ENCODE measurements at regions not wholly inside any gene's neighbourhood (a gene's known extent, or its start where the extent isn't known, plus 50 kb on each side); places are given as distances from the start of the nearest gene placed in this dataset.

DNA sequence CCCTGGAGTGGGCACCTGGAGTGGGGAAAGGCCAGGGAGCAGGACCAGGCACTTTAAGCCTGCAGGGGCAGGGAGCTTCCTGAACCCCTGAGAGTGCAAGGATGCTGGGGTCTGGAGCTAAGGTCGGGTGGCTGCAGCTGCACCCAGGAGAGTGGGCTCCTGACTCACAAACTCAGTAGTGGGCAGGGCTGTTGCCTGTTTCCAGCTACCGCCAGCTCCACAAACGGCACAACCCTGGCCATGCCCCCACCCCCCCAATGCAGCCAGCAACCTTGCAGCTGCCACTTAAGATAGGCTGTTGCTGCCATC is 688.8 kb downstream of the NYAP2 start:
- no peak overlapping the region for H3K4me3 ChIP-seq (ENCODE audit: low read depth in 2 of 2, low read length in 2 of 2)
- in situ Hi-C loops (cut with HindIII; ENCODE audit: low pct_unique_long_range_greater_than_20kb, low sequenced_read_pairs), result no loop called here
- no TSS peak for BruUV-seq (replicated peaks)
- POLR2A ChIA-PET, result no interaction called here
- TF ChIP-seq SIN3A (IDR thresholded peaks at IDR 0.05; ENCODE audit: borderline replicate concordance, insufficient read depth, low read depth, low read length) (no peak), POLR2AphosphoS5 (IDR thresholded peaks at IDR 0.05; ENCODE audit: low read depth, low read length) (no peak), TCF7L2 (IDR thresholded peaks at IDR 0.05; ENCODE audit: low read depth, low read length) (no peak)
- TF ChIP-seq, protein P1, sequence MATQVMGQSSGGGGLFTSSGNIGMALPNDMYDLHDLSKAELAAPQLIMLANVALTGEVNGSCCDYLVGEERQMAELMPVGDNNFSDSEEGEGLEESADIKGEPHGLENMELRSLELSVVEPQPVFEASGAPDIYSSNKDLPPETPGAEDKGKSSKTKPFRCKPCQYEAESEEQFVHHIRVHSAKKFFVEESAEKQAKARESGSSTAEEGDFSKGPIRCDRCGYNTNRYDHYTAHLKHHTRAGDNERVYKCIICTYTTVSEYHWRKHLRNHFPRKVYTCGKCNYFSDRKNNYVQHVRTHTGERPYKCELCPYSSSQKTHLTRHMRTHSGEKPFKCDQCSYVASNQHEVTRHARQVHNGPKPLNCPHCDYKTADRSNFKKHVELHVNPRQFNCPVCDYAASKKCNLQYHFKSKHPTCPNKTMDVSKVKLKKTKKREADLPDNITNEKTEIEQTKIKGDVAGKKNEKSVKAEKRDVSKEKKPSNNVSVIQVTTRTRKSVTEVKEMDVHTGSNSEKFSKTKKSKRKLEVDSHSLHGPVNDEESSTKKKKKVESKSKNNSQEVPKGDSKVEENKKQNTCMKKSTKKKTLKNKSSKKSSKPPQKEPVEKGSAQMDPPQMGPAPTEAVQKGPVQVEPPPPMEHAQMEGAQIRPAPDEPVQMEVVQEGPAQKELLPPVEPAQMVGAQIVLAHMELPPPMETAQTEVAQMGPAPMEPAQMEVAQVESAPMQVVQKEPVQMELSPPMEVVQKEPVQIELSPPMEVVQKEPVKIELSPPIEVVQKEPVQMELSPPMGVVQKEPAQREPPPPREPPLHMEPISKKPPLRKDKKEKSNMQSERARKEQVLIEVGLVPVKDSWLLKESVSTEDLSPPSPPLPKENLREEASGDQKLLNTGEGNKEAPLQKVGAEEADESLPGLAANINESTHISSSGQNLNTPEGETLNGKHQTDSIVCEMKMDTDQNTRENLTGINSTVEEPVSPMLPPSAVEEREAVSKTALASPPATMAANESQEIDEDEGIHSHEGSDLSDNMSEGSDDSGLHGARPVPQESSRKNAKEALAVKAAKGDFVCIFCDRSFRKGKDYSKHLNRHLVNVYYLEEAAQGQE (IDR thresholded peaks at IDR 0.05; ENCODE audit: insufficient read depth in 1 of 2, low read depth in 2 of 2, low read length in 1 of 2), result no peak
- TF ChIP-seq, protein P2, sequence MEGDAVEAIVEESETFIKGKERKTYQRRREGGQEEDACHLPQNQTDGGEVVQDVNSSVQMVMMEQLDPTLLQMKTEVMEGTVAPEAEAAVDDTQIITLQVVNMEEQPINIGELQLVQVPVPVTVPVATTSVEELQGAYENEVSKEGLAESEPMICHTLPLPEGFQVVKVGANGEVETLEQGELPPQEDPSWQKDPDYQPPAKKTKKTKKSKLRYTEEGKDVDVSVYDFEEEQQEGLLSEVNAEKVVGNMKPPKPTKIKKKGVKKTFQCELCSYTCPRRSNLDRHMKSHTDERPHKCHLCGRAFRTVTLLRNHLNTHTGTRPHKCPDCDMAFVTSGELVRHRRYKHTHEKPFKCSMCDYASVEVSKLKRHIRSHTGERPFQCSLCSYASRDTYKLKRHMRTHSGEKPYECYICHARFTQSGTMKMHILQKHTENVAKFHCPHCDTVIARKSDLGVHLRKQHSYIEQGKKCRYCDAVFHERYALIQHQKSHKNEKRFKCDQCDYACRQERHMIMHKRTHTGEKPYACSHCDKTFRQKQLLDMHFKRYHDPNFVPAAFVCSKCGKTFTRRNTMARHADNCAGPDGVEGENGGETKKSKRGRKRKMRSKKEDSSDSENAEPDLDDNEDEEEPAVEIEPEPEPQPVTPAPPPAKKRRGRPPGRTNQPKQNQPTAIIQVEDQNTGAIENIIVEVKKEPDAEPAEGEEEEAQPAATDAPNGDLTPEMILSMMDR (IDR thresholded peaks at IDR 0.05), result no peak
- CTCF ChIA-PET, result no interaction called here
- H3K36me3 ChIP-seq (ENCODE audit: control insufficient read depth, insufficient read depth, low read length), result no peaks in the 10 kb centered on the region
- peaks cover 8% of the 10 kb centered on the region; the same call in 1 of the 2 replicates for H3K9me3 ChIP-seq (ENCODE audit: control insufficient read depth, insufficient read depth, low read depth, low read length)
- ATAC-seq (no peak), DNase-seq (ENCODE audit: low read depth, low spot score) (no peak)
- intact Hi-C loops (cut with micrococcal nuclease; ENCODE audit: unreplicated experiment), result no loop called here
- H3K27me3 ChIP-seq (ENCODE audit: control insufficient read depth, insufficient read depth, low read length), result no peaks in the 10 kb centered on the region
- no peaks in the 10 kb centered on the region for H3K4me1 ChIP-seq (ENCODE audit: control insufficient read depth, insufficient read depth, low read length)
- H3K27ac ChIP-seq (ENCODE audit: low read length), result no peak overlapping the region

DNA sequence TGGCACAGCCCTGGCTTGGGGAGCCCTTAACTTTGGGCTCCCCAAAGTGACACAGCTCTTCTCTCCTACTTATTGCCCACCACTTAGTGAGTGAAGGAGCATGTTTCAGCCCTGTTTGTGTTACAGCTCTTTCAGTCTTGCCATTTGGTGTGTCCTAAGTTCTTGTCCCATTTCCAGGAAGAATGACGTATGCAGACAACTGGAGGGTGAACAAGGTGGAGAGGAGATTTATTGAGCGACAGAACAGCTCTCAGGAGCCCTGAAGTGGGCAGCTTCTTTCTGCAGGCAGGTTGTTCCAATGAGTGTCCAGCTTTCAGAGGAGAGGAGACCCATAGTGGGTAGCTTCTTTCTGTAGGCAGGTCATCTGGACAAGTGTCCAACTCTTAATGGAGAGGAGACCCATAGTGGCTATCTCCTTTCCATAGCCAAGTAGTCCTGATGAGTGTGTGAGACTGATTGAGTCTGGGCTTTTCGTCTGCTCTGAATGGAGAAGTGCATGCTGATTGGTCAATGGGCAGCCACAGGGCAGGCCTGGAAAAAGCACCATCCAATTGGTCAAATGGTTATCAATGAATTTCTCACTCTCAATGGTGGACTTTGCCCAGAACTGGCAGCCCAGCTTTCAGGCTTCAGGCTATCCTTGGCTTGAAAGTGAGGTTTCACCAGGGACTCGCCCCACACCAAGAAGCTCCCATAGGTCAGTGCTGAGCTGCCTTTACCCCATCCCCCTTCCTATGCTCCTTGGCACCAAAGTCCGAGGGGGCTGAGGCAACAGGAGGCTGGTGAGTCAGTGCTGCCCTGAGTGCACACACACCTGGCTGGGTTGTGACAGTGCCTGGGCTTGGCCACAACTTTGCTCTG is 688.2 kb downstream of the NYAP2 start:
- no TSS peak for BruUV-seq (replicated peaks)
- Histone ChIP-seq H3K9me3 (ENCODE audit: control insufficient read depth, insufficient read depth, low read depth, low read length) (peaks cover 5% of the 10 kb centered on the region; the same call in 1 of the 2 replicates), H3K27me3 (ENCODE audit: control insufficient read depth, insufficient read depth, low read length) (no peaks in the 10 kb centered on the region), H3K4me3 (ENCODE audit: low read depth in 2 of 2, low read length in 2 of 2) (no peak overlapping the region), H3K36me3 (ENCODE audit: control insufficient read depth, insufficient read depth, low read length) (no peaks in the 10 kb centered on the region), H3K27ac (ENCODE audit: low read length) (no peak overlapping the region), H3K4me1 (ENCODE audit: control insufficient read depth, insufficient read depth, low read length) (no peaks in the 10 kb centered on the region)
- POLR2A ChIA-PET, result no interaction called here
- CTCF ChIA-PET, result no interaction called here
- in situ Hi-C loops (cut with HindIII; ENCODE audit: low pct_unique_long_range_greater_than_20kb, low sequenced_read_pairs), result no loop called here
- ATAC-seq (no peak), DNase-seq (ENCODE audit: low read depth, low spot score) (no peak)
- intact Hi-C loops (cut with micrococcal nuclease; ENCODE audit: unreplicated experiment), result no loop called here
- TF ChIP-seq, protein P1 (IDR thresholded peaks at IDR 0.05; ENCODE audit: insufficient read depth in 1 of 2, low read depth in 2 of 2, low read length in 1 of 2), result no peak
- TF ChIP-seq TCF7L2 (IDR thresholded peaks at IDR 0.05; ENCODE audit: low read depth, low read length), result no peak
- TF ChIP-seq, protein P2 (IDR thresholded peaks at IDR 0.05), result no peak
- no peak for TF ChIP-seq SIN3A (IDR thresholded peaks at IDR 0.05; ENCODE audit: borderline replicate concordance, insufficient read depth, low read depth, low read length)
- TF ChIP-seq POLR2AphosphoS5 (IDR thresholded peaks at IDR 0.05; ENCODE audit: low read depth, low read length), result no peak

All from Panc1 (cell line).